ENCODE measurements at regions not wholly inside any gene's neighbourhood (a gene's known extent, or its start where the extent isn't known, plus 50 kb on each side); places are given as distances from the start of the nearest gene placed in this dataset.

GRCh38 chr5:152135827-152136226 is 211.2 kb upstream of the GLRA1 start:
- Histone ChIP-seq H3K9me3 (no peaks in the 10 kb centered on the region), H3K27me3 (no peaks in the 10 kb centered on the region), H3K4me3 (replicated peaks in 1 of 3) (no peak overlapping the region), H3K36me3 (no peaks in the 10 kb centered on the region), H3K4me1 (peaks cover 26 to 30% of the 10 kb centered on the region in 2 donors), H3K27ac (no peak overlapping the region)
- 44 to 47% methylated on average over 2 of the region's 2 CpGs for WGBS, 2 donors
- no peak for DNase-seq
- TF ChIP-seq CTCF (IDR thresholded peaks at IDR 0.05) (no peak), POLR2A (IDR thresholded peaks at IDR 0.05) (no peak)
- intact Hi-C loops (cut with DNase I), result no loop called here

- WGBS, 2 donors, result 79 to 81% methylated on average over 7 of the region's 7 CpGs
- TF ChIP-seq CTCF (IDR thresholded peaks at IDR 0.05), result no peak
- TF ChIP-seq POLR2A (IDR thresholded peaks at IDR 0.05), result no peak
- H3K9me3 ChIP-seq, result no peaks in the 10 kb centered on the region
- intact Hi-C loops (cut with DNase I), result no loop called here
- H3K4me1 ChIP-seq, result peaks cover 16 to 26% of the 10 kb centered on the region in 2 donors
- no peaks in the 10 kb centered on the region for H3K27me3 ChIP-seq
- H3K27ac ChIP-seq, result no peak overlapping the region
- H3K36me3 ChIP-seq, result no peaks in the 10 kb centered on the region
- no peak for DNase-seq
- no peak overlapping the region for H3K4me3 ChIP-seq (replicated peaks in 1 of 3)
These were observed 201.1 kb upstream of the GLRA1 start for GRCh38 chr5:152125661-152126205.

GRCh38 chr5:152124409-152125041 is 199.9 kb upstream of the GLRA1 start:
- intact Hi-C loops (cut with DNase I), result no loop called here
- Histone ChIP-seq H3K9me3 (no peaks in the 10 kb centered on the region), H3K27me3 (no peaks in the 10 kb centered on the region), H3K4me1 (peaks cover 16 to 26% of the 10 kb centered on the region in 2 donors), H3K27ac (peak overlapping the region in 1 of 3 donors; percentile 30), H3K4me3 (replicated peaks in 1 of 3) (no peak overlapping the region), H3K36me3 (no peaks in the 10 kb centered on the region)
- TF ChIP-seq CTCF (IDR thresholded peaks at IDR 0.05) (no peak), POLR2A (IDR thresholded peaks at IDR 0.05) (no peak)
- peak in 1 of 2 donors; percentile 12 for DNase-seq
- WGBS, 2 donors, result 85 to 92% methylated on average over 12 of the region's 12 CpGs

- Histone ChIP-seq H3K4me3 (replicated peaks in 1 of 3) (no peak overlapping the region), H3K27me3 (no peaks in the 10 kb centered on the region), H3K36me3 (no peaks in the 10 kb centered on the region), H3K4me1 (peaks cover 10 to 17% of the 10 kb centered on the region in 2 donors), H3K27ac (no peak overlapping the region), H3K9me3 (no peaks in the 10 kb centered on the region)
- WGBS, 2 donors, result 64 to 71% methylated on average over 5 of the region's 5 CpGs
- no peak for DNase-seq
- intact Hi-C loops (cut with DNase I), result no loop called here
- TF ChIP-seq CTCF (IDR thresholded peaks at IDR 0.05), result no peak
- TF ChIP-seq POLR2A (IDR thresholded peaks at IDR 0.05), result no peak
These were observed 194.2 kb upstream of the GLRA1 start for GRCh38 chr5:152118676-152119470.

- no peak for DNase-seq
- Histone ChIP-seq H3K9me3 (no peaks in the 10 kb centered on the region), H3K4me3 (replicated peaks in 1 of 3) (no peak overlapping the region), H3K4me1 (no peaks in the 10 kb centered on the region), H3K27ac (no peak overlapping the region), H3K27me3 (no peaks in the 10 kb centered on the region), H3K36me3 (no peaks in the 10 kb centered on the region)
- TF ChIP-seq POLR2A (IDR thresholded peaks at IDR 0.05) (no peak), CTCF (IDR thresholded peaks at IDR 0.05) (no peak)
- WGBS, 2 donors, result 85 to 95% methylated on average over 3 of the region's 3 CpGs
- intact Hi-C loops (cut with DNase I), result no loop called here
These were observed 192.3 kb upstream of the GLRA1 start for GRCh38 chr5:152116934-152117333.

Data from thyroid gland (tissue), 4 donors.